ENCODE measurements at regions not wholly inside any gene's neighbourhood (a gene's known extent, or its start where the extent isn't known, plus 50 kb on each side); places are given as distances from the start of the nearest gene placed in this dataset.

DNA sequence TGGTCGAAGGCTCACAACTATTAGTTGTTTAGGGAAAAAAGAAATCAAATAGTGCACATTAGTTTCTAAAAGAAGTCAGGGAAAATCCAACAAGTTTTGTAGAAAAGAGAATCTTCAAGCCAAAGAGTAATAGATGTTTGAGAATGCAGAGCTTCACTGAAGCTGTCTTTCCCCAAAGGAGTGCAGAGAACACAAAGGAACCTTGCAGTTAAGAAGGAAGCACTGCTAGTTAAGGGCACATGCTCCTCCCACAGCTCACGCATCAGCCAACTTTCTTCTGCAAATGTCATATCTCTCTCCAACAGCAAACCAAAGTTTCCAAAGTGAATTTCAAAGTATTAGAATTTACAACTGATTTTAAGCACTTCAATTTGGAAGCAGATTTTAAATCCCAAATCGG, 116.4 kb upstream of the FST start:
- H3K9me2 ChIP-seq (ENCODE audit: low read depth, low read length) = no peaks in the 10 kb centered on the region
- no peaks in the 10 kb centered on the region for H3K27me3 ChIP-seq (ENCODE audit: insufficient read depth, low read length)
- H3K79me2 ChIP-seq (ENCODE audit: insufficient read depth, low read length) = no peaks in the 10 kb centered on the region
- no peak overlapping the region for H2AFZ ChIP-seq (ENCODE audit: low read length)
- no peak overlapping the region for H3K4me3 ChIP-seq (ENCODE audit: low read depth, low read length, poor library complexity, severe bottlenecking)
- no peaks in the 10 kb centered on the region for H3K9me3 ChIP-seq (ENCODE audit: low read length)
- TF ChIP-seq EZH2 (IDR thresholded peaks at IDR 0.05; ENCODE audit: borderline replicate concordance, low read length) (no peak), CTCF (IDR thresholded peaks at IDR 0.05; ENCODE audit: low read length) (no peak)
- H3K27ac ChIP-seq (ENCODE audit: low read depth, low read length, poor library complexity, severe bottlenecking) = no peak overlapping the region
- no peaks in the 10 kb centered on the region for H3K4me1 ChIP-seq (ENCODE audit: insufficient read depth, low read length, severe bottlenecking)
- H3F3A ChIP-seq (ENCODE audit: insufficient read depth, low read length) = no peaks in the 10 kb centered on the region
- no peaks in the 10 kb centered on the region for H4K20me1 ChIP-seq (ENCODE audit: insufficient read depth, low read length)
- H3K4me2 ChIP-seq (ENCODE audit: low read length) = no peak overlapping the region
- no peaks in the 10 kb centered on the region for H3K36me3 ChIP-seq (ENCODE audit: insufficient read depth, low read length)
- H3K9ac ChIP-seq (ENCODE audit: low read length) = no peak overlapping the region

DNA sequence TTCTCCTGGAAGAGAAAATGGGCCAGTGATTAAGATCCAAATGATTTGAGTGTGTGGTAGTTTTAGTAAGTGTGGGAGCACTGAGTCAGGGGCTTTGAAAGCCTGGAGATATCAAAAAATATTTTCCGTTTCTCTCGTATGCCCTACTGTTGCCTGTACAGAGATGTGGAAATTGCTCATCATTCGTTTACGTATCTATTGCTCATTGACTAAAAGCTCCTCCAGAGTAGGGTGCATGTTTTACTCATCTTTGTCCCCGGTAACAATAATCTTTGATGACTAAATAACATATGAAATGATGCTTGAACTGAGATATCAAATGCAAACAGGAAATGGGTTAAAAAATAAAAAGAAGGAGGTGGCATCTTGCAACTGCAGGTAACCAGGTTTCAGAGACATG, 114.2 kb upstream of the FST start:
- H2AFZ ChIP-seq (ENCODE audit: low read length) = no peak overlapping the region
- H3K9ac ChIP-seq (ENCODE audit: low read length) = no peak overlapping the region
- H4K20me1 ChIP-seq (ENCODE audit: insufficient read depth, low read length) = no peaks in the 10 kb centered on the region
- H3K27ac ChIP-seq (ENCODE audit: low read depth, low read length, poor library complexity, severe bottlenecking) = no peak overlapping the region
- no peak overlapping the region for H3K4me3 ChIP-seq (ENCODE audit: low read depth, low read length, poor library complexity, severe bottlenecking)
- no peaks in the 10 kb centered on the region for H3K79me2 ChIP-seq (ENCODE audit: insufficient read depth, low read length)
- no peak overlapping the region for H3K4me2 ChIP-seq (ENCODE audit: low read length)
- no peaks in the 10 kb centered on the region for H3K36me3 ChIP-seq (ENCODE audit: insufficient read depth, low read length)
- TF ChIP-seq EZH2 (IDR thresholded peaks at IDR 0.05; ENCODE audit: borderline replicate concordance, low read length) = no peak
- TF ChIP-seq CTCF (IDR thresholded peaks at IDR 0.05; ENCODE audit: low read length) = no peak
- no peaks in the 10 kb centered on the region for H3K27me3 ChIP-seq (ENCODE audit: insufficient read depth, low read length)
- no peaks in the 10 kb centered on the region for H3K4me1 ChIP-seq (ENCODE audit: insufficient read depth, low read length, severe bottlenecking)
- no peaks in the 10 kb centered on the region for H3K9me2 ChIP-seq (ENCODE audit: low read depth, low read length)
- no peaks in the 10 kb centered on the region for H3K9me3 ChIP-seq (ENCODE audit: low read length)
- H3F3A ChIP-seq (ENCODE audit: insufficient read depth, low read length) = no peaks in the 10 kb centered on the region

- Histone ChIP-seq H3F3A (ENCODE audit: insufficient read depth, low read length) (no peaks in the 10 kb centered on the region), H3K27ac (ENCODE audit: low read depth, low read length, poor library complexity, severe bottlenecking) (no peak overlapping the region), H3K9me2 (ENCODE audit: low read depth, low read length) (no peaks in the 10 kb centered on the region), H3K9me3 (ENCODE audit: low read length) (no peaks in the 10 kb centered on the region), H2AFZ (ENCODE audit: low read length) (no peak overlapping the region), H3K9ac (ENCODE audit: low read length) (no peak overlapping the region), H3K4me3 (ENCODE audit: low read depth, low read length, poor library complexity, severe bottlenecking) (no peak overlapping the region), H3K36me3 (ENCODE audit: insufficient read depth, low read length) (no peaks in the 10 kb centered on the region), H3K79me2 (ENCODE audit: insufficient read depth, low read length) (no peaks in the 10 kb centered on the region), H3K4me1 (ENCODE audit: insufficient read depth, low read length, severe bottlenecking) (no peaks in the 10 kb centered on the region), H3K27me3 (ENCODE audit: insufficient read depth, low read length) (no peaks in the 10 kb centered on the region), H3K4me2 (ENCODE audit: low read length) (no peak overlapping the region), H4K20me1 (ENCODE audit: insufficient read depth, low read length) (no peaks in the 10 kb centered on the region)
- TF ChIP-seq EZH2 (IDR thresholded peaks at IDR 0.05; ENCODE audit: borderline replicate concordance, low read length) (no peak), CTCF (IDR thresholded peaks at IDR 0.05; ENCODE audit: low read length) (no peak)
Observed at GRCh38 chr5:53367727-53368126, 112.7 kb upstream of the FST start.
